ENCODE measurements at regions not wholly inside any gene's neighbourhood (a gene's known extent, or its start where the extent isn't known, plus 50 kb on each side); places are given as distances from the start of the nearest gene placed in this dataset.

DNA sequence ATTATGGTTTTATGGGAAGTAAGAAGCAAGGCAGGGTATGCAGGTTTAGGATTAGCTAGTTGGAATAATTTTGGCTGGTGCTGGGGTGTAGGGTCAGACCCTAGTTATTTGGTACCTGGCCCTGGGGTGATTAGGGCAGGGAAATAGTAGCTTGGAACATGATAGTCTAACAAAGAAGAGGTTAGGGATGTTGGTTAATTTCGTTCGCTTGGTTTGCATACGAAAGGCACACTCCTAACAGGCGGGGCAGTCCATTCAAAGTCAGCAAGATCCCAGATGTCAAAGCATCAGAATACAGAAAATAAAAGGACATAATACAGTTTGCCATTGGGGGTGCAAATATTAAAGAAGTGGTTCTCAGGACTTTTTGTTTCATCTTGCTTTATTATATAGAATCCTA, 55.7 kb upstream of the ITPRID1 start:
- no peak for DNase-seq
- Mint-ChIP-seq H3K27me3 (ENCODE audit: insufficient read depth) (no peaks in the 10 kb centered on the region), H3K36me3 (ENCODE audit: low read depth) (peaks cover 5% of the 10 kb centered on the region)

DNA sequence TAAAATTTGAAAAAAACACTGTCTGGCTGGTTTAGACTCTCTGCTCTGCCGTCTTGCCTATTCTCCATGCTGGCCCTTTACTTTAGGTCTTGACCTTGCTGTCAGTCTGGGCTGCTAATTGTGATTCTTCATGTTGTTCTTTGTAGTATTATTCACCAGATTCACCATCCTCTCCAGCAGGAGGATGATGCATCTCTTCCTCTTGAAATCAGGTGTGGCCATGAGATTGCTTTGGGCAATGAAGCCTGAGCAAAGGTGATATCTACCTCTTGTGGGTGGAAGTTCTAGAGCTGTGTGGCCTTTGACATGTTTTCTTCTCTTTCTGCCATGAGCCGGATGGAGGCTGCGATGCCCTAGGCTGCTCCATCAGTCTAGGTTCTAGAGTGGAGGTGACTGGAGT, 51.3 kb upstream of the ITPRID1 start:
- Mint-ChIP-seq H3K9me3 (peaks cover 36% of the 10 kb centered on the region), H3K4me1 (ENCODE audit: low read depth) (no peaks in the 10 kb centered on the region), H3K4me3 (no peak overlapping the region), H3K36me3 (ENCODE audit: low read depth) (peaks cover 5% of the 10 kb centered on the region), H3K27ac (no peak overlapping the region), H3K27me3 (ENCODE audit: insufficient read depth) (no peaks in the 10 kb centered on the region; the same call in 1 of the 2 replicates)
- TF ChIP-seq, protein P1, sequence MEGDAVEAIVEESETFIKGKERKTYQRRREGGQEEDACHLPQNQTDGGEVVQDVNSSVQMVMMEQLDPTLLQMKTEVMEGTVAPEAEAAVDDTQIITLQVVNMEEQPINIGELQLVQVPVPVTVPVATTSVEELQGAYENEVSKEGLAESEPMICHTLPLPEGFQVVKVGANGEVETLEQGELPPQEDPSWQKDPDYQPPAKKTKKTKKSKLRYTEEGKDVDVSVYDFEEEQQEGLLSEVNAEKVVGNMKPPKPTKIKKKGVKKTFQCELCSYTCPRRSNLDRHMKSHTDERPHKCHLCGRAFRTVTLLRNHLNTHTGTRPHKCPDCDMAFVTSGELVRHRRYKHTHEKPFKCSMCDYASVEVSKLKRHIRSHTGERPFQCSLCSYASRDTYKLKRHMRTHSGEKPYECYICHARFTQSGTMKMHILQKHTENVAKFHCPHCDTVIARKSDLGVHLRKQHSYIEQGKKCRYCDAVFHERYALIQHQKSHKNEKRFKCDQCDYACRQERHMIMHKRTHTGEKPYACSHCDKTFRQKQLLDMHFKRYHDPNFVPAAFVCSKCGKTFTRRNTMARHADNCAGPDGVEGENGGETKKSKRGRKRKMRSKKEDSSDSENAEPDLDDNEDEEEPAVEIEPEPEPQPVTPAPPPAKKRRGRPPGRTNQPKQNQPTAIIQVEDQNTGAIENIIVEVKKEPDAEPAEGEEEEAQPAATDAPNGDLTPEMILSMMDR (IDR thresholded peaks at IDR 0.05), result no peak
- no peak for DNase-seq

More for the DNA sequence above, 55.7 kb upstream of the ITPRID1 start:
- Mint-ChIP-seq H3K4me1 (ENCODE audit: low read depth) (no peaks in the 10 kb centered on the region), H3K4me3 (no peak overlapping the region), H3K27ac (no peak overlapping the region), H3K9me3 (peaks cover 25% of the 10 kb centered on the region)
- TF ChIP-seq, protein P1 (IDR thresholded peaks at IDR 0.05), result no peak

Data from HFFc6 (cell line).